ENCODE measurements at regions not wholly inside any gene's neighbourhood (a gene's known extent, or its start where the extent isn't known, plus 50 kb on each side); places are given as distances from the start of the nearest gene placed in this dataset.
"Not testable (repeated sequence)": the region's sequence is repeated elsewhere in the genome, so short reads cannot be mapped to it uniquely, and the experiment has no call there.

- TF ChIP-seq POLR2A, CTCF (IDR thresholded peaks at IDR 0.05): not testable (repeated sequence)
These were observed 183.6 kb upstream of the ROBO1 start for GRCh38 chr3:79951426-79951825.
